ENCODE measurements at regions not wholly inside any gene's neighbourhood (a gene's known extent, or its start where the extent isn't known, plus 50 kb on each side); places are given as distances from the start of the nearest gene placed in this dataset.

GRCh38 chr6:44708208-44708607 lies 320.7 kb downstream of the CDC5L start:
- DNase-seq (no peak), ATAC-seq (no peak)
- Mint-ChIP-seq H3K4me3 (no peak overlapping the region), H3K4me1 (no peaks in the 10 kb centered on the region), H3K27ac (no peak overlapping the region), H3K36me3 (ENCODE audit: low read depth) (no peaks in the 10 kb centered on the region), H3K27me3 (no peaks in the 10 kb centered on the region)
- no peaks in the 10 kb centered on the region for H3K9me3 ChIP-seq (ENCODE audit: control insufficient read depth, low read length, poor library complexity, severe bottlenecking)

GRCh38 chr6:44712353-44713111 lies 325.0 kb downstream of the CDC5L start:
- no peaks in the 10 kb centered on the region for H3K9me3 ChIP-seq (ENCODE audit: control insufficient read depth, low read length, poor library complexity, severe bottlenecking)
- Mint-ChIP-seq H3K27ac (no peak overlapping the region), H3K36me3 (ENCODE audit: low read depth) (peaks cover 3% of the 10 kb centered on the region), H3K4me3 (no peak overlapping the region), H3K4me1 (peaks cover 4% of the 10 kb centered on the region), H3K27me3 (peaks cover 10% of the 10 kb centered on the region)
- no peak for ATAC-seq
- DNase-seq: no peak

GRCh38 chr6:44715188-44715587 lies 327.7 kb downstream of the CDC5L start:
- no peak overlapping the region for H3K4me3 Mint-ChIP-seq
- H3K27ac Mint-ChIP-seq: no peak overlapping the region
- no peak for ATAC-seq
- peaks cover 10% of the 10 kb centered on the region for H3K27me3 Mint-ChIP-seq
- peaks cover 3% of the 10 kb centered on the region for H3K36me3 Mint-ChIP-seq (ENCODE audit: low read depth)
- peaks cover 4% of the 10 kb centered on the region for H3K4me1 Mint-ChIP-seq
- H3K9me3 ChIP-seq (ENCODE audit: control insufficient read depth, low read length, poor library complexity, severe bottlenecking): no peaks in the 10 kb centered on the region
- no peak for DNase-seq

GRCh38 chr6:44715925-44716324 lies 328.4 kb downstream of the CDC5L start:
- ATAC-seq (no peak), DNase-seq (no peak)
- H3K27ac Mint-ChIP-seq: no peak overlapping the region
- peaks cover 4% of the 10 kb centered on the region for H3K4me1 Mint-ChIP-seq
- H3K9me3 ChIP-seq (ENCODE audit: control insufficient read depth, low read length, poor library complexity, severe bottlenecking): no peaks in the 10 kb centered on the region
- H3K27me3 Mint-ChIP-seq: peaks cover 10% of the 10 kb centered on the region
- H3K4me3 Mint-ChIP-seq: no peak overlapping the region
- peaks cover 3% of the 10 kb centered on the region for H3K36me3 Mint-ChIP-seq (ENCODE audit: low read depth)

- Mint-ChIP-seq H3K4me1 (peaks cover 4% of the 10 kb centered on the region), H3K27ac (no peak overlapping the region), H3K27me3 (peaks cover 10% of the 10 kb centered on the region), H3K36me3 (ENCODE audit: low read depth) (peaks cover 3% of the 10 kb centered on the region), H3K4me3 (no peak overlapping the region)
- DNase-seq (no peak), ATAC-seq (no peak)
- H3K9me3 ChIP-seq (ENCODE audit: control insufficient read depth, low read length, poor library complexity, severe bottlenecking): no peaks in the 10 kb centered on the region
Observed at GRCh38 chr6:44717431-44717830, 329.9 kb downstream of the CDC5L start.

GRCh38 chr6:44721954-44722578 lies 334.6 kb downstream of the CDC5L start:
- ATAC-seq: no peak
- no peaks in the 10 kb centered on the region for H3K9me3 ChIP-seq (ENCODE audit: control insufficient read depth, low read length, poor library complexity, severe bottlenecking)
- Mint-ChIP-seq H3K27me3 (peaks cover 7% of the 10 kb centered on the region), H3K27ac (no peak overlapping the region), H3K36me3 (ENCODE audit: low read depth) (peaks cover 2% of the 10 kb centered on the region), H3K4me1 (peaks cover 5% of the 10 kb centered on the region), H3K4me3 (no peak overlapping the region)
- no peak for DNase-seq

- H3K27ac Mint-ChIP-seq: no peak overlapping the region
Observed at GRCh38 chr6:44722736-44723135, 335.2 kb downstream of the CDC5L start.

GRCh38 chr6:44723439-44724197 lies 336.1 kb downstream of the CDC5L start:
- no peaks in the 10 kb centered on the region for H3K9me3 ChIP-seq (ENCODE audit: control insufficient read depth, low read length, poor library complexity, severe bottlenecking)
- H3K27ac Mint-ChIP-seq: no peak overlapping the region
- peaks cover 7% of the 10 kb centered on the region for H3K27me3 Mint-ChIP-seq
- H3K4me1 Mint-ChIP-seq: peaks cover 5% of the 10 kb centered on the region
- no peak overlapping the region for H3K4me3 Mint-ChIP-seq
- H3K36me3 Mint-ChIP-seq (ENCODE audit: low read depth): peaks cover 2% of the 10 kb centered on the region
- ATAC-seq (no peak), DNase-seq (no peak)

More at GRCh38 chr6:44722736-44723135, 335.2 kb downstream of the CDC5L start:
- DNase-seq: no peak
- H3K9me3 ChIP-seq (ENCODE audit: control insufficient read depth, low read length, poor library complexity, severe bottlenecking): no peaks in the 10 kb centered on the region
- peaks cover 2% of the 10 kb centered on the region for H3K36me3 Mint-ChIP-seq (ENCODE audit: low read depth)
- peaks cover 7% of the 10 kb centered on the region for H3K27me3 Mint-ChIP-seq
- ATAC-seq: no peak
- peaks cover 5% of the 10 kb centered on the region for H3K4me1 Mint-ChIP-seq
- H3K4me3 Mint-ChIP-seq: no peak overlapping the region

GRCh38 chr6:44725070-44725469 lies 337.6 kb downstream of the CDC5L start:
- no peak for ATAC-seq
- H3K4me1 Mint-ChIP-seq: peaks cover 5% of the 10 kb centered on the region
- H3K27me3 Mint-ChIP-seq: peaks cover 7% of the 10 kb centered on the region
- peaks cover 2% of the 10 kb centered on the region for H3K36me3 Mint-ChIP-seq (ENCODE audit: low read depth)
- H3K27ac Mint-ChIP-seq: no peak overlapping the region
- no peak overlapping the region for H3K4me3 Mint-ChIP-seq
- no peak for DNase-seq
- no peaks in the 10 kb centered on the region for H3K9me3 ChIP-seq (ENCODE audit: control insufficient read depth, low read length, poor library complexity, severe bottlenecking)

GRCh38 chr6:44727651-44728630 lies 340.4 kb downstream of the CDC5L start:
- no peaks in the 10 kb centered on the region for H3K9me3 ChIP-seq (ENCODE audit: control insufficient read depth, low read length, poor library complexity, severe bottlenecking)
- no peak overlapping the region for H3K4me3 Mint-ChIP-seq
- H3K27ac Mint-ChIP-seq: no peak overlapping the region
- ATAC-seq (no peak), DNase-seq (no peak)
- peaks cover 3% of the 10 kb centered on the region for H3K4me1 Mint-ChIP-seq
- peaks cover 7% of the 10 kb centered on the region for H3K27me3 Mint-ChIP-seq
- H3K36me3 Mint-ChIP-seq (ENCODE audit: low read depth): peaks cover 2% of the 10 kb centered on the region

GRCh38 chr6:44730771-44731391 lies 343.4 kb downstream of the CDC5L start:
- Mint-ChIP-seq H3K4me1 (peaks cover 3% of the 10 kb centered on the region), H3K27ac (no peak overlapping the region), H3K36me3 (ENCODE audit: low read depth) (peaks cover 2% of the 10 kb centered on the region), H3K4me3 (no peak overlapping the region), H3K27me3 (no peaks in the 10 kb centered on the region)
- ATAC-seq (no peak), DNase-seq (no peak)
- H3K9me3 ChIP-seq (ENCODE audit: control insufficient read depth, low read length, poor library complexity, severe bottlenecking): no peaks in the 10 kb centered on the region

GRCh38 chr6:44731485-44732095 lies 344.1 kb downstream of the CDC5L start:
- ATAC-seq (no peak), DNase-seq (no peak)
- no peaks in the 10 kb centered on the region for H3K4me1 Mint-ChIP-seq
- no peaks in the 10 kb centered on the region for H3K9me3 ChIP-seq (ENCODE audit: control insufficient read depth, low read length, poor library complexity, severe bottlenecking)
- no peaks in the 10 kb centered on the region for H3K27me3 Mint-ChIP-seq
- no peak overlapping the region for H3K27ac Mint-ChIP-seq
- no peaks in the 10 kb centered on the region for H3K36me3 Mint-ChIP-seq (ENCODE audit: low read depth)
- no peak overlapping the region for H3K4me3 Mint-ChIP-seq

Measured in T-helper 17 cell (primary cell).